HG02885 (cell line): ENCODE measurements at regions not wholly inside any gene's neighbourhood (a gene's known extent, or its start where the extent isn't known, plus 50 kb on each side); places are given as distances from the start of the nearest gene placed in this dataset.
"Not testable (repeated sequence)": the region's sequence is repeated elsewhere in the genome, so short reads cannot be mapped to it uniquely, and the experiment has no call there.

Source experiments
- ATAC-seq: cut with Tn5 transposase; IDR thresholded peaks from one replicate; pipeline ENCODE4 v1.9.1; 2021; ENCODE audit warnings: mild to moderate bottlenecking; ENCODE audit not compliant: unreplicated experiment, poor library complexity

DNA sequence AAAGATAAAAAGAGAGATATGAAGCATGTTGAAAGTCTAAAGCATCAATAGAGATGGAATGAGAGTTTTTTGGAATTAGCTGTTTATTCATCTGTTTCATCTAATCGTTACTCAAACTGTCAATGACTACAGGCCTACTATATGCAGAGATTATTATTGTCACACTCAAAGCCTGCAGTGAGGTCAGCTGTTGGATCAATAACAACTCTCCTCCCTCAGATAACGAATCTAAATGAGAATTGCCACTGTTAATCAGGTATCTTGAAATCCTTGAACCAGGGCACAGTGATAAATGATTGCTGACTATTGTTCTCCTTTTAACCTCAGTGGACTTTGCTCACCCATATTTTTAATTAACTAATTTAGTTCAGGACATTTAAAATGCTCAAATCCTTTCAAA lies 192.3 kb upstream of the SGO1 start:
- no peak for ATAC-seq

- no peak for ATAC-seq
Measured at GRCh38 chr3:20376665-20377217, 190.7 kb upstream of the SGO1 start.

GRCh38 chr3:20375302-20375701 lies 189.3 kb upstream of the SGO1 start:
- ATAC-seq: no peak

- not testable (repeated sequence) for ATAC-seq
Measured at GRCh38 chr3:20370273-20371063, 184.5 kb upstream of the SGO1 start.

DNA sequence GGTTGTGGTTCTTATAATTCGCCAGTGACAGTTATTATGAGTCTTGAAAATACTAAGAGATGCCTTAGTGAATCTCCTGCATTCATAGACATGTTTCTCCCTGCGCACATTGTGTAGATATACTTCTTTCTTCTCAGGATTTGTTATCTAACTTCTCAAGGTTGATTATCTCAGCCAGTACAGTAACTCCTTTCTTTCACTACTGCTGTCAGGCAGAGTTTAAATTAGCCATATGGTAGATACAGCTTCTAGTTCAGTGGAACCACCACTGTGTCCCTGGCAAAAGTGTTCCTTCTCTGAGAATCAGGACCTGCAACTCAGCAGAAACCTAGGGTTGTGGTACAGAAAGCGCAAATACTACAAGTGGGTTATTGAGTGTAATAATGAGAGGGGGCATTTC lies 175.0 kb upstream of the SGO1 start:
- no peak for ATAC-seq

GRCh38 chr3:20353286-20353685 lies 167.3 kb upstream of the SGO1 start:
- no peak for ATAC-seq

DNA sequence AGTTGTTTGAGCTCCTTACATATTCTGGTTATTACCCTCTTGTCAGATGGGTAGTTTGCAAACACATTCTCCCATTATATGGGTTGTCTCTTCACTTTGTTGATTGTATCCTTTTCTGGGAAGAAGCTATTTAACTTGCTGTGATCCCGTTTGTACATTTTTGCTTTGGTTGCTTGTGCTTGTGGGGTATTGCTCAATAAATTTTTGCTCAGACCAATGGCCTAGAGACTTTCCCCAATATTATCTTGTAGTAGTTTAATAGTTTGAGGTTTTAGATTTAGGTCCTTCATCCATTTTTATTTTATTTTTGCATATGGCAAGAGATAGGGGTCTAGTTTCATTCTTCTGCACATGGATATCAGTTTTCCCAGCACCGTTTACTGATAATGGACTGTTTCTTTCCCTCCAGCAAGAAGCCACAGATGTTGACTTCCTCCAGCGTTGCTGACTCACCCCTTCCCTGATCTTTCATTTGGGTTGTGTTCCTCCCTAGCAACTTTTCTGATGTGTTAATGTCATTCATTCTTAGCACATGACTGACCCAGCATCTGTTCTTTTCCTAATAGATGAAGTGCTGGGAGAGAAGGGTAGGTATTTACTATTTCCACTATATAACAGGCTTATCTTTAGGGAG lies 166.7 kb upstream of the SGO1 start:
- no peak for ATAC-seq

- ATAC-seq: no peak
Measured at GRCh38 chr3:20350449-20350848, 164.4 kb upstream of the SGO1 start.

GRCh38 chr3:20346916-20347315 lies 160.9 kb upstream of the SGO1 start:
- ATAC-seq: no peak

- ATAC-seq: no peak
Measured at GRCh38 chr3:20346369-20346768, 160.4 kb upstream of the SGO1 start.

DNA sequence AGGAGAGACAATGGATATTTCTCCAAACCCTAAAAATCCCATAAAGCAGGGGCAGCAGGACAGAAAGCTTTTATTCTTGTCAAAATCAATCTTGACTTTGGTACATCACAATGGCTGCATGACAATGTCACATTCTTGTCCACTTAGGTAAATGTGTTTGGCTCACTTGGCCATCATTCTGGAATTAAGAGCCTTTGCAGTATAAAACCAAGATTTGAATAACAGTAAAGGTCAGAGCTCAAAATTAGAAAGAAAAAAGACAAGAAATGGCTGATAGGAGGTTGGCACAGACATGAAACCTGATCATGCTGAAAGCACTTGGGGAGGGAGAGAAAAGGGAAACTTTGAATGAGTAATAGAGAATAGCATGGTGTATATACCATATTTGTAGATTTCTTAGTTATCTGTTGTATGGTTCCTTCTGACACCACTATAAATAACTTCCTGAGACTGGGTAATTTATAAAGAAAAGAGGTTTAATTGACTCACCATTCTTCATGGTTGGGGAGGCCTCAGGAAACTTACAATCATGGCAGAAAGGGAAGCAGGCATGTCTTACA lies 158.5 kb upstream of the SGO1 start:
- no peak for ATAC-seq

DNA sequence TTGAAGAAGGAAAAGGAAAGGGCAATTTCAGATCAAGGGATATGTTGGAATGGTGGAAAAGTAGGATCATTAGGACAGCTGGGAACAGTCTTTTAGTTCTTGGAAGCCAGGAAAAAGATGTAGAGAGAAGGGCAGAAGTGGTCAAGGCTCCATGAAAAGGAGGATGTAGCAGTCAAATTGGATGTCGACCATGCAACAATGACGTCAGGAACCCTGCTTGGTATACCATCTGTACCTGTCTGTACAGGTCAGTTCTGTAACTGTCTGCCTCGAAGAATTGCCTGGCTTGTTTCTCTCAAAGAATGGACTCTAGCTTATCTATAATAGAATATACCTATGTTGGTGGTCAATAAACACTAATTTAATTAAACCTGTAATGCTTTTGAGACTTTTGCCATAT lies 157.8 kb upstream of the SGO1 start:
- no peak for ATAC-seq

DNA sequence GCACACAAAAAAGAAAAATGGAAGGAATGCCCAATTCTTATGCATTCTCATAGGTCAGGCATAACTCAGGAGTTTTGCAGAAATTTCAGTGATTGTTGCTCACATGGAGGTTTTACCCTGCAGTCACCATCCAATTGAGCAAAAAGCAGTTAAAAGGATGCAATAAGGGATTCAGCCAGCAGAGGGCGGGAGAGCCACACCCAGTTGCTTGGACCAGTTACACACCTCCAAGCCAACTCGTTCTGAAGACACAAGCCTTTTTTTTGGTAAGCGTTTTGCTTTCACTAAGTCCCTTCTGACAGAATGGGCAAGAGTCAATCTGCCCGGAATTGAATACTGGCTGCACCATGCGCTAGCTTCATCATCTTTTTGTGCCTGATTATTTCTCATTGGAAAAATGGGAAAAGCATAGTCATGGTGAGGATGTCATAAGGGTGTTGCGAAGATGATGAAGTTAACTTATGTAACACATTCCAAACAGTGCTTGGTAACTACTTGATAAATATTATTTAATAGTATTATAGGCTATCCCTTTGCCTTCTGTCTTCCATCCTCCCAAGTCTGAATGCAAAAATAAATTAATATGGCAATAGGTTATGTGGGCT lies 154.4 kb upstream of the SGO1 start:
- peak; percentile 93 for ATAC-seq

GRCh38 chr3:20336572-20336971 lies 150.6 kb upstream of the SGO1 start:
- no peak for ATAC-seq

DNA sequence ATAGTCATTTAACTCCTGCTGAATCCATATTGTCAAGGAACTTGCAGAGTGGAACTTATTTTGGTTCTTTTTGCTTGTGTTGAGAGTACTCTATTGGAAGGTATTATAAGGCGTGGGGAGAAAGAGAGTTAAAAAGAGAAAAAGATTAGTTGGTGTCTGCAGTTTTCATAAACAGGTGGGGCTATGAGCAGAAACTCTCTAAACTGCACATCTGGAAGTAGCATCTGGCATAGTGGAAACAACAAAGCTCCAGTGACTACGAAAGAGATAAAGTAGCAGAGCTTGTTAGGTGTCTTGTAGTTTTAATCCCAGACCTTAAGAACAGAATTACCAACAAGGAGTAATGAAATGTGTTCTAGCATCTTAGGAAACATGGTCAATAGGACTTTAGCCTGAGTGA lies 148.8 kb upstream of the SGO1 start:
- ATAC-seq: no peak

DNA sequence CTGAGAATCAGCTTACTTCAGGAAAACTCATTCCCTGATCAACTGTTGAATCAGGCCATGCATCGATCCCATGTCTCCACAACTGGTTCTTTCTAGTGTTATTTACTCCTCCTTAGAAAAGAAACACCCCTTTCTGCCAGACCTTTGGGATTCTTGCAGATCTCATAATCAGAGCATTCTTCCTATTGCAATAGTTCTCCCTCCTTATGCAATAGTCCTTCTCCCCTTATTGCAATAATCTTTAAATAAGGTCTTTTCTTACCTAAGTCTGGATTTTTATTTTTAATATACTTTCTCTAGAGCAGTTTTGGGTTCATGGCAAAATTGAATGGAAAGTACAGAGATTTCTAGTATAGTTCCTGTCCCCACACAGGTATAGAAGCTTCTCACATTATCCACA lies 141.9 kb upstream of the SGO1 start:
- ATAC-seq: no peak

DNA sequence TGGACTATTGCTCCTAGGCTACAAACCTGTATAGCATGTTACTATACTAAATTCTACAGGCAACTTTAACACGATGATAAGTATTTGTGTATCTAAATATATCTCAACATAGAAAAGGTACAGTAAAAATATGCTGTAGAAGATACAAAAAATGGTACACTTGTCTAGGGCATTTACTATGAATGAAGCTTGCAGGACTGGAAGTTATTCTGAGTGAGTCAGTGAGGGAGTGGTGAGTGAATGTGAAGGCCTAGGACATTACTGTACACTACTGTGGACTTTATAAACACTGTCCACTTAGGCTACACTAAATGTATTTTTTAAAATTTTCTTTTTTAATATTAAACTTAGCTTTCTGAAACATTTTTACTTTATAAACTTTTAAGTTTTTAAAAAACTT lies 140.5 kb upstream of the SGO1 start:
- no peak for ATAC-seq

- ATAC-seq: peak; percentile 1
Measured at GRCh38 chr3:20325563-20325962, 139.6 kb upstream of the SGO1 start.

- ATAC-seq: peak; percentile 99
Measured at GRCh38 chr3:20324664-20325478, 138.9 kb upstream of the SGO1 start.

DNA sequence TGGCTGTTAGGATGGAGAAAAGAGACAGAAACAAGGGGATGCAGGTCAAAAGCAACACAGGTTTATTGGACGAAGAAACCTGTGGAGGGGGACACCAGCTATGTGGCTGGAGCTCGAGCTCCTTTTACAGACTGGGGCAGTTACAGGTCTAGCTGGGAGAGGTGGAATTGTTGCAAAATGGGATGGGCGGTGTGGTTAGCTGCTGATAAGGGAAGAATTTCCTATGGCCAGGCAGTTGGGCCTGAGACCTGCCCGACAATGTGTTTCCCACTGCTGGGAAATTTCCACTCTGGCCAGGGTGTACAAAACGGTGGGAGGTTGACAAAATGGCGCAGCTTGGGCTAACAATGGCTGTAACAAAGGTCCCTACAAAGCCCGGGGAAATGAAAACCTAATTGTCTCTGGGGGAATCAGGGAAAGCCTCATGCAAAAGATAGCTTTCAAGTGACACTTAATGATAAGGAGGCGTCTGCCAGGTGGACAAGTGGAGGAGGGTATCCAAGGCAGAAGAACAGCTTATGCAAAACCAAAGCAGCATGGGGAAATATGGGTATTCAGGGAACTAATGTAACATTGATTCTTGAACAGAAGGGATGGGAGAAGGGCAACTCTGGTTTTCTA lies 137.4 kb upstream of the SGO1 start:
- no peak for ATAC-seq
